Adrenal gland (tissue), 9 donors: ENCODE measurements at regions not wholly inside any gene's neighbourhood (a gene's known extent, or its start where the extent isn't known, plus 50 kb on each side); places are given as distances from the start of the nearest gene placed in this dataset.

Source experiments
- DNase-seq, 7 donors: peaks; one replicate each; pipeline ENCODE4 v3.0.0-alpha.2; 2019 to 2020
- H3K27ac ChIP-seq, 5 donors: fragments of 200-600 bp; sonication (generic) in 4 of 5; 1 replicate in 3 of 5; 2 replicates in 2 of 5; pipeline versions ENCODE4 v1.5.1 to v1.8.0; 2016 to 2020; ENCODE audit warnings: mild to moderate bottlenecking in 1 of 5
- H3K27me3 ChIP-seq: fragments of 200-600 bp; 2 replicates; pipeline ENCODE4 v1.8.0; 2021
- H3K36me3 ChIP-seq, 2 donors: fragments of 200-600 bp; replicated peaks in 1 of 2; 1 replicate in 1 of 2; 2 replicates in 1 of 2; pipeline versions ENCODE4 v1.5.1 to v1.8.0; 2018 to 2022
- H3K4me1 ChIP-seq, 2 donors: fragments of 200-600 bp; replicated peaks in 1 of 2; 1 replicate in 1 of 2; 2 replicates in 1 of 2; pipeline versions ENCODE4 v1.5.1 to v1.8.0; 2018 to 2021
- H3K4me3 ChIP-seq, 4 donors: fragments of 200-600 bp; sonication (generic) in 3 of 4; one replicate each; pipeline ENCODE4 v1.5.1; 2016 to 2018
- H3K9me3 ChIP-seq, 3 donors: fragments of 200-600 bp; sonication (generic) in 1 of 3; replicated peaks in 1 of 3; 1 replicate in 2 of 3; 2 replicates in 1 of 3; pipeline versions ENCODE4 v1.5.1 to v1.8.0; 2016 to 2021
- CTCF ChIP-seq, 6 experiments: fragments of 450-650 bp in 4 of 6; fragments of 200-600 bp in 2 of 6; sonication (generic) in 1 of 6; IDR thresholded peaks; 1 replicate in 5 of 6; 2 replicates in 1 of 6; pipeline versions ENCODE4 v1.5.1 to v1.8.0; 2016 to 2021; ENCODE audit warnings: antibody characterized with exemption in 6 of 6, mild to moderate bottlenecking in 2 of 6, moderate library complexity in 1 of 6
- POLR2A ChIP-seq, 2 donors: fragments of 450-650 bp; IDR thresholded peaks; one replicate each; pipeline ENCODE4 v1.6.1; 2017; ENCODE audit warnings: antibody characterized with exemption in 2 of 2, mild to moderate bottlenecking in 2 of 2, moderate library complexity in 1 of 2
- WGBS, 4 donors: extraction: QIAGEN DNeasy Blood & Tissue Kit in 2 of 4; methylation state at CpG; one replicate each; pipeline versions ENCODE4 v1.1.5 to v1.1.7; 2013 to 2017; 5-methylcytosine and 5-hydroxymethylcytosine counted together
- intact Hi-C, 2 donors: fragments of 100-400 bp; cut with DNase I; formaldehyde crosslinking; loops; one replicate each; pipeline versions ENCODE4 v1.14.1 to v1.15.0; 2022 to 2023
- donor health status: healthy with polysubstance abuse.
- donor health status: Bipolar disorder and iron deficiency.
- donor health status: DM: yes; HTN: yes; CAD: no.
- donor health status: DM: no; HTN: no; CAD: no.
- donor health status: DM: no; HTN: no; CAD: no.

- DNase-seq: no peak
- H3K4me3 ChIP-seq: no peak overlapping the region
- WGBS, 4 donors: 62 to 78% (median 70%) methylated on average over 3 of the region's 3 CpGs
- intact Hi-C loops: no loop called here
- no peaks in the 10 kb centered on the region for H3K36me3 ChIP-seq
- no peaks in the 10 kb centered on the region for H3K4me1 ChIP-seq
- no peaks in the 10 kb centered on the region for H3K27me3 ChIP-seq
- TF ChIP-seq CTCF (IDR thresholded peaks at IDR 0.05): no peak
- TF ChIP-seq POLR2A (IDR thresholded peaks at IDR 0.05): no peak
- no peak overlapping the region for H3K27ac ChIP-seq
- no peaks in the 10 kb centered on the region for H3K9me3 ChIP-seq
These were observed 392.9 kb upstream of the FOXG1 start for GRCh38 chr14:28373721-28374120.

- no peak for TF ChIP-seq POLR2A (IDR thresholded peaks at IDR 0.05)
- TF ChIP-seq CTCF (IDR thresholded peaks at IDR 0.05): peak in 1 of 6 experiments; percentile 15
- no peak overlapping the region for H3K27ac ChIP-seq
- intact Hi-C loops: no loop called here
These were observed 391.3 kb upstream of the FOXG1 start for GRCh38 chr14:28375295-28375694.

DNA sequence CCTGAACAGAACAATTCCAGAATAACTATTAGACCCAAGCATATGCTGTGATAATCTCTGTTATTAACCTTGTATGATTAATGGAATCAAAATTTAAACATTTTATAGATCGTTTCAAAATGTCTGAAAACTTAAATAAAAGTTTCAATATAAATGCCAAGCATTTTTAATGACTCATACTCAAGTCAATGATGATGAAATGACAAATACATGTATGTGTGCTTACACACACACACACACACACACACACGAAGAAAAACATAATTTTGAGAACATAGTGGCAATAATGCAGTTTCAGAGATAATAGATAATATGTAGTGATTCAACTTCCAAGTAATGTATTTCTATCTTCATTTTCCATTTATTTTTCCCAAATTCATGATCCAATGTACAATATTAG lies 384.9 kb upstream of the FOXG1 start:
- Histone ChIP-seq H3K27me3 (no peaks in the 10 kb centered on the region), H3K27ac (no peak overlapping the region), H3K9me3 (no peaks in the 10 kb centered on the region), H3K36me3 (no peaks in the 10 kb centered on the region), H3K4me1 (no peaks in the 10 kb centered on the region), H3K4me3 (no peak overlapping the region)
- TF ChIP-seq POLR2A (IDR thresholded peaks at IDR 0.05): no peak
- no peak for TF ChIP-seq CTCF (IDR thresholded peaks at IDR 0.05)
- intact Hi-C loops: no loop called here
- 36 to 60% (median 46%) methylated on average over 2 of the region's 2 CpGs for WGBS, 4 donors
- no peak for DNase-seq

More at GRCh38 chr14:28375295-28375694, 391.3 kb upstream of the FOXG1 start:
- H3K4me3 ChIP-seq: no peak overlapping the region
- no peaks in the 10 kb centered on the region for H3K36me3 ChIP-seq
- H3K27me3 ChIP-seq: no peaks in the 10 kb centered on the region
- H3K4me1 ChIP-seq: no peaks in the 10 kb centered on the region
- H3K9me3 ChIP-seq: no peaks in the 10 kb centered on the region
- DNase-seq: peak in 3 of 7 donors; percentile 2 to 22 (median 14)

DNA sequence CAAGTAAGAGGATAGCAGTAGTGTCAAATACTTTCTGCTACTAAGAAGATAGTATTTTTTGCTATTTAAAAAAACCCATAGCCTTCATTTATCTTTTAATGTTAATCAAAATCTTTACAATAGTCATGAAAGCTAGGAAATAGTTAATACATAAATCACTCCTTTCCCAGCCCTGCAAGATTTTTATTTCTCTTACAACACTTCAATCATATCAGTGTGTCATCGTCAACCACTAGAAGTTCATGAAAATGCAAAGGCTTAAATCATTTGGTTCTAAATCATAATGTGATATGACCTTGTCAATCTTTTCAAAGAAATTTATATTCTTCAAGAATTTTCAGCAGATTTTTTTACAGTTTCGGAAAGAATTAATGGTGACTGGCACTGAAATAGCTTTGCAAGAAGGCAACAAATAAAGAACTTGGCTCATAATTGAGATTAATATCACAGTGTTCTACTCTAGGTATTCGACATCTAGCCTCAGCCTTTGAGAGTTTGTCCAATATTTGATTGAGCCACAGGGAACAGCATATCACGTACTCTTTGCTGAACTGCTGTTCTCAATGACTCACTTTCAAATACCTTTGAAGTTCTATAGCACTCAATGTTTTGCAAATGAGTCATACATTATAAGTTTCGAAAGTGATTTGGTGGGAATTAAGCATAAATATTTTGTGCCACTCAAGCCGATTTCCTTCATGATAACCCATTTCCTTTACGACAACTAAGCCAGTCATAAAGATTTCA lies 384.0 kb upstream of the FOXG1 start:
- intact Hi-C loops: no loop called here
- 60 to 69% (median 67%) methylated on average over 7 of the region's 7 CpGs for WGBS, 4 donors
- no peaks in the 10 kb centered on the region for H3K36me3 ChIP-seq
- DNase-seq: no peak
- no peak for TF ChIP-seq POLR2A (IDR thresholded peaks at IDR 0.05)
- TF ChIP-seq CTCF (IDR thresholded peaks at IDR 0.05): no peak
- no peaks in the 10 kb centered on the region for H3K27me3 ChIP-seq
- H3K4me1 ChIP-seq: no peaks in the 10 kb centered on the region
- no peak overlapping the region for H3K4me3 ChIP-seq
- no peak overlapping the region for H3K27ac ChIP-seq
- H3K9me3 ChIP-seq: no peaks in the 10 kb centered on the region
